HPDE6-E6E7 (cell line): ENCODE measurements at regions not wholly inside any gene's neighbourhood (a gene's known extent, or its start where the extent isn't known, plus 50 kb on each side); places are given as distances from the start of the nearest gene placed in this dataset.
"Not testable (repeated sequence)": the region's sequence is repeated elsewhere in the genome, so short reads cannot be mapped to it uniquely, and the experiment has no call there.

Experiments used
- DNase-seq: peaks from one replicate; pipeline ENCODE4 v3.0.0; 2011; ENCODE audit warnings: missing footprints; ENCODE audit errors: extremely low spot score

- DNase-seq, result no peak
Observed at GRCh38 chr7:86202833-86203232, 440.9 kb upstream of the GRM3 start.

GRCh38 chr7:86201767-86202166 lies 441.9 kb upstream of the GRM3 start:
- no peak for DNase-seq

GRCh38 chr7:86199881-86200614 lies 443.7 kb upstream of the GRM3 start:
- no peak for DNase-seq

- DNase-seq, result no peak
Observed at GRCh38 chr7:86190351-86190750, 453.4 kb upstream of the GRM3 start.

- DNase-seq, result no peak
Observed at GRCh38 chr7:86181474-86181873, 462.2 kb upstream of the GRM3 start.

- no peak for DNase-seq
Observed at GRCh38 chr7:86164827-86165226, 478.9 kb upstream of the GRM3 start.

GRCh38 chr7:86158111-86158510 lies 485.6 kb upstream of the GRM3 start:
- DNase-seq, result no peak

- DNase-seq, result no peak
Observed at GRCh38 chr7:86155623-86156022, 488.1 kb upstream of the GRM3 start.

GRCh38 chr7:86152926-86153325 lies 490.8 kb upstream of the GRM3 start:
- no peak for DNase-seq

GRCh38 chr7:86149024-86149665 lies 494.6 kb upstream of the GRM3 start:
- DNase-seq, result peak; percentile 2

- no peak for DNase-seq
Observed at GRCh38 chr7:86148501-86148900, 495.2 kb upstream of the GRM3 start.

GRCh38 chr7:86137343-86137742 lies 506.4 kb upstream of the GRM3 start:
- DNase-seq, result no peak

GRCh38 chr7:86130268-86130667 lies 513.4 kb upstream of the GRM3 start:
- DNase-seq, result no peak

- DNase-seq, result no peak
Observed at GRCh38 chr7:86123476-86123875, 520.2 kb upstream of the GRM3 start.

- DNase-seq, result no peak
Observed at GRCh38 chr7:86094166-86094669, 549.5 kb upstream of the GRM3 start.

GRCh38 chr7:86091369-86091768 lies 552.3 kb upstream of the GRM3 start:
- DNase-seq, result no peak

GRCh38 chr7:86089455-86089854 lies 554.3 kb upstream of the GRM3 start:
- DNase-seq, result no peak

- DNase-seq, result not testable (repeated sequence)
Observed at GRCh38 chr7:86064572-86064971, 579.1 kb upstream of the GRM3 start.

GRCh38 chr7:86058649-86059048 lies 585.1 kb upstream of the GRM3 start:
- DNase-seq, result no peak

GRCh38 chr7:86050918-86051317 lies 592.8 kb upstream of the GRM3 start:
- no peak for DNase-seq

- DNase-seq, result no peak
Observed at GRCh38 chr7:86049910-86050309, 593.8 kb upstream of the GRM3 start.

GRCh38 chr7:86045197-86045596 lies 598.5 kb upstream of the GRM3 start:
- not testable (repeated sequence) for DNase-seq

- no peak for DNase-seq
Observed at GRCh38 chr7:86025807-86026206, 617.9 kb upstream of the GRM3 start.
